Activated CD4-positive, alpha-beta T cell treated with anti-CD3 and anti-CD28 coated beads for 36 hours (primary cell): ENCODE measurements at regions not wholly inside any gene's neighbourhood (a gene's known extent, or its start where the extent isn't known, plus 50 kb on each side); places are given as distances from the start of the nearest gene placed in this dataset.

Experiments
- ATAC-seq: fragments of 200-7000 bp; cut with Tn5 transposase; one replicate; pipeline ENCODE4 v1.10.0; 2021; ENCODE audit warnings: mild to moderate bottlenecking, moderate library complexity
- CTCF ChIA-PET: fragments of 350-600 bp; sonication (Branson Sonifier 250); formaldehyde crosslinking; loops from one replicate; lab custom pipeline; 2021; ENCODE audit warnings: antibody characterized with exemption; lab: Charles Lee
- POLR2A ChIA-PET: fragments of 350-600 bp; sonication (Branson Sonifier 250); formaldehyde crosslinking; loops from one replicate; lab custom pipeline; 2021; ENCODE audit warnings: antibody characterized with exemption, inconsistent platforms; lab: Charles Lee
- DNase-seq: peaks from one replicate; pipeline ENCODE4 v3.0.0-alpha.2; 2020
- H3K27ac Mint-ChIP-seq: one replicate; pipeline ENCODE4 v1.8.0; 2021; ENCODE audit warnings: mixed read lengths
- H3K27me3 Mint-ChIP-seq: one replicate; pipeline ENCODE4 v1.8.0; 2021; ENCODE audit warnings: mixed read lengths
- H3K36me3 Mint-ChIP-seq: one replicate; pipeline ENCODE4 v1.8.0; 2021; ENCODE audit warnings: low read depth, mixed read lengths
- H3K4me1 Mint-ChIP-seq: one replicate; pipeline ENCODE4 v1.8.0; 2021; ENCODE audit warnings: mixed read lengths
- H3K4me3 Mint-ChIP-seq: one replicate; pipeline ENCODE4 v1.8.0; 2021; ENCODE audit warnings: mild to moderate bottlenecking, moderate library complexity, mixed read lengths
- H3K9me3 Mint-ChIP-seq: one replicate; pipeline ENCODE4 v1.8.0; 2021; ENCODE audit warnings: low read depth, mixed read lengths
- intact Hi-C, 2 experiments: fragments of 100-400 bp; cut with DNase I in 1 of 2; cut with micrococcal nuclease in 1 of 2; formaldehyde crosslinking; loops; one replicate each; pipeline versions ENCODE4 v1.14.2 to v1.15.1; 2022 to 2024; cut with DNase I, micrococcal nuclease

GRCh38 chr4:24655326-24655725 lies 71.0 kb upstream of the DHX15 start:
- intact Hi-C loops: no loop called here
- Mint-ChIP-seq H3K36me3 (no peaks in the 10 kb centered on the region), H3K27ac (no peak overlapping the region), H3K27me3 (peaks cover 10% of the 10 kb centered on the region), H3K4me1 (peaks cover 2% of the 10 kb centered on the region), H3K4me3 (no peak overlapping the region), H3K9me3 (no peaks in the 10 kb centered on the region)
- ChIA-PET POLR2A (no interaction called here), CTCF (no interaction called here)
- ATAC-seq (no peak), DNase-seq (no peak)

- Mint-ChIP-seq H3K4me3 (no peak overlapping the region), H3K4me1 (peaks cover 2% of the 10 kb centered on the region), H3K27me3 (peaks cover 12% of the 10 kb centered on the region), H3K27ac (no peak overlapping the region), H3K36me3 (no peaks in the 10 kb centered on the region), H3K9me3 (no peaks in the 10 kb centered on the region)
- POLR2A ChIA-PET: no interaction called here
- no peak for ATAC-seq
- intact Hi-C loops: no loop called here
- CTCF ChIA-PET: no interaction called here
- no peak for DNase-seq
These were observed 71.6 kb upstream of the DHX15 start for GRCh38 chr4:24655971-24656370.

- Mint-ChIP-seq H3K9me3 (no peaks in the 10 kb centered on the region), H3K4me1 (peaks cover 2% of the 10 kb centered on the region), H3K4me3 (no peak overlapping the region), H3K36me3 (no peaks in the 10 kb centered on the region), H3K27me3 (peaks cover 14% of the 10 kb centered on the region), H3K27ac (no peak overlapping the region)
- DNase-seq: no peak
- intact Hi-C loops: no loop called here
- ATAC-seq: no peak
- ChIA-PET CTCF (no interaction called here), POLR2A (no interaction called here)
These were observed 72.6 kb upstream of the DHX15 start for GRCh38 chr4:24656906-24657305.

GRCh38 chr4:24657768-24658617 lies 73.6 kb upstream of the DHX15 start:
- no peaks in the 10 kb centered on the region for H3K36me3 Mint-ChIP-seq
- CTCF ChIA-PET: no interaction called here
- no peaks in the 10 kb centered on the region for H3K9me3 Mint-ChIP-seq
- intact Hi-C loops: no loop called here
- ATAC-seq: peak; percentile 64
- DNase-seq: peak; percentile 46
- H3K27me3 Mint-ChIP-seq: peaks cover 14% of the 10 kb centered on the region
- no peak overlapping the region for H3K27ac Mint-ChIP-seq
- H3K4me3 Mint-ChIP-seq: no peak overlapping the region
- peaks cover 2% of the 10 kb centered on the region for H3K4me1 Mint-ChIP-seq
- POLR2A ChIA-PET: no interaction called here

GRCh38 chr4:24659241-24659961 lies 75.0 kb upstream of the DHX15 start:
- H3K4me3 Mint-ChIP-seq: no peak overlapping the region
- peaks cover 2% of the 10 kb centered on the region for H3K4me1 Mint-ChIP-seq
- POLR2A ChIA-PET: no interaction called here
- no peaks in the 10 kb centered on the region for H3K36me3 Mint-ChIP-seq
- H3K27ac Mint-ChIP-seq: no peak overlapping the region
- H3K9me3 Mint-ChIP-seq: no peaks in the 10 kb centered on the region
- DNase-seq: no peak
- peaks cover 16% of the 10 kb centered on the region for H3K27me3 Mint-ChIP-seq
- no peak for ATAC-seq
- CTCF ChIA-PET: interaction anchor here (0.6 kb wide), 1 partner anchor 28 kb away, joined by 3 read pairs; no protein-coding TSS in a partner anchor
- intact Hi-C loops: no loop called here

GRCh38 chr4:24662056-24662455 lies 77.7 kb upstream of the DHX15 start:
- no peak for DNase-seq
- no peak overlapping the region for H3K4me3 Mint-ChIP-seq
- no peak for ATAC-seq
- H3K4me1 Mint-ChIP-seq: peaks cover 2% of the 10 kb centered on the region
- H3K36me3 Mint-ChIP-seq: no peaks in the 10 kb centered on the region
- peaks cover 20% of the 10 kb centered on the region for H3K27me3 Mint-ChIP-seq
- no peak overlapping the region for H3K27ac Mint-ChIP-seq
- ChIA-PET POLR2A (no interaction called here), CTCF (no interaction called here)
- intact Hi-C loops: no loop called here
- H3K9me3 Mint-ChIP-seq: no peaks in the 10 kb centered on the region

GRCh38 chr4:24662542-24662941 lies 78.2 kb upstream of the DHX15 start:
- intact Hi-C loops: no loop called here

GRCh38 chr4:24664956-24665355 lies 80.6 kb upstream of the DHX15 start:
- intact Hi-C loops: no loop called here

More at GRCh38 chr4:24662542-24662941, 78.2 kb upstream of the DHX15 start:
- Mint-ChIP-seq H3K4me3 (no peak overlapping the region), H3K27me3 (peaks cover 20% of the 10 kb centered on the region), H3K4me1 (peaks cover 2% of the 10 kb centered on the region), H3K9me3 (no peaks in the 10 kb centered on the region), H3K27ac (no peak overlapping the region), H3K36me3 (no peaks in the 10 kb centered on the region)
- ChIA-PET CTCF (no interaction called here), POLR2A (no interaction called here)
- no peak for ATAC-seq
- DNase-seq: no peak

GRCh38 chr4:24666316-24666715 lies 82.0 kb upstream of the DHX15 start:
- ChIA-PET POLR2A (no interaction called here), CTCF (no interaction called here)
- no peak for ATAC-seq

More at GRCh38 chr4:24664956-24665355, 80.6 kb upstream of the DHX15 start:
- no peaks in the 10 kb centered on the region for H3K4me1 Mint-ChIP-seq
- no peak for DNase-seq
- ATAC-seq: no peak
- no peaks in the 10 kb centered on the region for H3K9me3 Mint-ChIP-seq
- H3K27ac Mint-ChIP-seq: no peak overlapping the region
- H3K36me3 Mint-ChIP-seq: no peaks in the 10 kb centered on the region
- CTCF ChIA-PET: interaction anchor here (0.8 kb wide), 1 partner anchor 1215 kb away, joined by 3 read pairs; no protein-coding TSS in a partner anchor
- POLR2A ChIA-PET: no interaction called here
- peaks cover 16% of the 10 kb centered on the region for H3K27me3 Mint-ChIP-seq
- no peak overlapping the region for H3K4me3 Mint-ChIP-seq

GRCh38 chr4:24666816-24667477 lies 82.6 kb upstream of the DHX15 start:
- H3K36me3 Mint-ChIP-seq: no peaks in the 10 kb centered on the region
- no peak overlapping the region for H3K27ac Mint-ChIP-seq
- CTCF ChIA-PET: no interaction called here

More at GRCh38 chr4:24666316-24666715, 82.0 kb upstream of the DHX15 start:
- Mint-ChIP-seq H3K27ac (no peak overlapping the region), H3K9me3 (no peaks in the 10 kb centered on the region), H3K27me3 (peaks cover 12% of the 10 kb centered on the region), H3K4me1 (no peaks in the 10 kb centered on the region), H3K4me3 (no peak overlapping the region), H3K36me3 (no peaks in the 10 kb centered on the region)
- no peak for DNase-seq
- intact Hi-C loops: no loop called here

GRCh38 chr4:24668956-24669355 lies 84.6 kb upstream of the DHX15 start:
- H3K4me3 Mint-ChIP-seq: no peak overlapping the region
- H3K36me3 Mint-ChIP-seq: no peaks in the 10 kb centered on the region
- CTCF ChIA-PET: no interaction called here
- H3K9me3 Mint-ChIP-seq: no peaks in the 10 kb centered on the region
- no peak overlapping the region for H3K27ac Mint-ChIP-seq
- POLR2A ChIA-PET: no interaction called here
- intact Hi-C loops: no loop called here
- H3K4me1 Mint-ChIP-seq: no peaks in the 10 kb centered on the region
- peaks cover 14% of the 10 kb centered on the region for H3K27me3 Mint-ChIP-seq
- DNase-seq (no peak), ATAC-seq (no peak)

More at GRCh38 chr4:24666816-24667477, 82.6 kb upstream of the DHX15 start:
- H3K4me3 Mint-ChIP-seq: no peak overlapping the region
- H3K27me3 Mint-ChIP-seq: peaks cover 15% of the 10 kb centered on the region
- H3K9me3 Mint-ChIP-seq: no peaks in the 10 kb centered on the region
- no peak for ATAC-seq
- H3K4me1 Mint-ChIP-seq: no peaks in the 10 kb centered on the region
- intact Hi-C loops: no loop called here
- no peak for DNase-seq
- POLR2A ChIA-PET: no interaction called here
